Skin epidermis (tissue), 12 donors: ENCODE measurements at regions not wholly inside any gene's neighbourhood (a gene's known extent, or its start where the extent isn't known, plus 50 kb on each side); places are given as distances from the start of the nearest gene placed in this dataset.
A peak's percentile ranks its signal among the peaks of the same experiment; 100 is the strongest.

Experiments
- H3K27ac ChIP-seq, 21 experiments: fragments of 200-600 bp; sonication (generic) in 11 of 21; one replicate each; pipeline ENCODE4 v1.5.0; 2020; ENCODE audit warnings: mild to moderate bottlenecking in 3 of 21, inconsistent platforms in 2 of 21, moderate library complexity in 2 of 21
- H3K4me3 ChIP-seq, 7 experiments: fragments of 200-600 bp; sonication (generic) in 2 of 7; one replicate each; pipeline ENCODE4 v1.5.0; 2020; ENCODE audit warnings: inconsistent platforms in 2 of 7, mild to moderate bottlenecking in 2 of 7, moderate library complexity in 1 of 7

DNA sequence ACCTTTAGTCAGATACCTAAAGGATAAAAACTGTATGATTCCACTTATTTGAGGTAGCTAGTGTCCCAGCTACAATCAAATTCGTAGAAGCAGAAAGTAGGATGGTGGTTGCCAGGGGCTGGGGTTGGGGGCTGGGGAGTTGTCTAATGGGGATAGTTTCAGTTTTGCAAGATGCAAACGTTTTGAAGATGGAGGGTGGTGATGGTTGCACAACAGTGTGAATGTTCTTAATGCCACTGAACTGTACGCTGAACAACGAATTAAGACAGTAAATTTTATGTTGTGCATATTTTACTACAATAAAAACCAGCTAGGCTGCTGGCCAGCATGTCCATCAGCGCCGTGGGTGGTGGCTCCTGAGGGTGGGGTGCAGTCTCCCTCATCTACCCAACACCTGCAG is 137.8 kb downstream of the GADD45G start:
- H3K27ac ChIP-seq: peak overlapping the region in 7 of 21 experiments; percentile 33 to 90 (median 75)
- H3K4me3 ChIP-seq: no peak overlapping the region

DNA sequence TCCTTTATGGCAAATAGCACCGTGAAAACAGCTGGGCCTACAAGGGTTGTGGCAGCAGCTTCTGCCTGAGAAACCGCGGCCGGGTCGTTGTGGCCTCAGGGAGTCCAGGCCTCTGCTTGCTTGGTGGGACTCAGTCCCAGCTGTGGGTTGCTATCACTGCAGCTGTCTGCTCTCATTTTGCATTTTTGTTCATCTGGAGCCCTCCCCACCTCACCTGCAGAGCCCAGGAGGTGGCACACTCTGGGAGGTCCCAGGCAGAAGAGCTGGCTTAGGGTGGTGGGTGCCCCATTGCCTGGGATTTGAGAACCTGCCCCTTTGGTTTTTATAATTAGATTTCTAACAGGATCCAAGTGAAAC is 138.4 kb downstream of the GADD45G start:
- Histone ChIP-seq H3K4me3 (no peak overlapping the region), H3K27ac (peak overlapping the region in 7 of 21 experiments; percentile 37 to 90 (median 75))

DNA sequence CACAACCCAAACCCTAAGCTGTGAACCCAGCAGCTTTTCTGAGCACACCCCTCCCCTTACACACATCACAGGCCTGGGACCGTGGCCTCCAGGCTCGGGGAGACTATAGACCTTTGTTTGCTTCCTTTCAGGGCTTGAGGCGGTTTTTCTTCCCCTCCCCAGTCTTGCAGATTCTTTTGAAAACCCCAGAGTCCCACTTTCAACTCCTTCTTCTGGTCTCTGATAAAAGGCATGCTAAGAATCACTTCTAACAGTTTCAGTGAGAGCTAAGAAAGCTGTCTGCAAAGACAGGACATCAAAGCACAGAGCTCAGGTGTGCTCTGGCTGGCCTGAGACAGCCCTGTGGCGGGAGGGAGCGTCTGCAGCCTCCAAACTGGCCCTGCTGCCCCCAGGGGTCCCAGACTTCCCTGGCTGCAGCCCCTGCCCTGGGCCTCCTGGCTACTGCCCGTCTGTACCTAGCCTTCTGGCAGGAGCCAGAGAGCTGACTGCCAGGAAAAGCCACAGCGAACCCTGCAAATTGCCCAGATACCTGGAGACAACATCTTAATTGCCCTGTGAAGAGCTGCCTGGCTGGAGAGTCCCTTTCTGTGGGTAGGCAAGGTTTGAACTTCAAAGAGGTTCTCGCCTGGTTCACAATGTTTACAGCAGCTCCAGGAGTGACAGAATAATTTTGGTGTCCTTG is 138.9 kb downstream of the GADD45G start:
- peak overlapping the region in 9 of 21 experiments; percentile 11 to 90 (median 70) for H3K27ac ChIP-seq
- H3K4me3 ChIP-seq: no peak overlapping the region

DNA sequence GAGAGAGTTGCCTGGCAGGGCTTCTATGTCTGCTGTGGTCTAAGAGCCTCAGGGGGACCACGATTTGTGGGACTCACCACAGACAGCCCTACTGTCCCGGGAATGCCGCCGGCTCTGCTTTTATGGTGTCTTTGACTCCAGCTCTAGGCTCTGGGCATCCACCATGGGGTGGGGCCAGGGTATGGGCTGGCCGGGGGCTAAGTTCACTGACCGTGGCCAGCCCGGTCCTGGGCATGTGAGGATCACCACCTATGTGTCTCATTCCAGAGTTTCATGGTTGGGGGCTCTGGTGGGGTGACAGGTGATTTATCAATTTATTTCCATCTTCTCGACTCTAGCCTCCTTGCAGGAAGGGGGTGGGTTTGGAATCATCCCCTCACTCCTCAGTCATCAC is 139.4 kb downstream of the GADD45G start:
- peak overlapping the region in 9 of 21 experiments; percentile 11 to 90 (median 70) for H3K27ac ChIP-seq

DNA sequence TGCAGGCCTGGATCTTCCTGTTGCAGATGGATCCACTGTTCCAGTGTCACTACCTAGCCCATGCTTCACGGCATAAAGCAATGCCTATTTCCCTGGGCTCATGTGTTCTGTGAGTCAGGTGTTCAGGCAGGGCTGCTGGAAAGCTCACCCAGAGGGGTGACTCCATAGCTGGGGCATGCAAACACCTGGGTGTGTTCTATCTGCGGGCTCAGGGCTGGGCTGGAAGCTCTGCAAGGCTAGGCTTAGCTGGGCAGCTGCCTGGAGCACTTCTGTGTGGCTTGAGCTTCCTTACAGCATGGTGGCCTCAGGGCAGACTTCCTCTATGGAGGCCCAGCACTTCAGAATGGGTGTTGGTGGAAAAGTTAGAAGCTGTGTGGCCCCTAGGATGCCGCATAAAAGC is 139.9 kb downstream of the GADD45G start:
- Histone ChIP-seq H3K27ac (peak overlapping the region in 4 of 21 experiments; percentile 63 to 90 (median 76)), H3K4me3 (no peak overlapping the region)

More for the DNA sequence above, 139.4 kb downstream of the GADD45G start:
- no peak overlapping the region for H3K4me3 ChIP-seq

DNA sequence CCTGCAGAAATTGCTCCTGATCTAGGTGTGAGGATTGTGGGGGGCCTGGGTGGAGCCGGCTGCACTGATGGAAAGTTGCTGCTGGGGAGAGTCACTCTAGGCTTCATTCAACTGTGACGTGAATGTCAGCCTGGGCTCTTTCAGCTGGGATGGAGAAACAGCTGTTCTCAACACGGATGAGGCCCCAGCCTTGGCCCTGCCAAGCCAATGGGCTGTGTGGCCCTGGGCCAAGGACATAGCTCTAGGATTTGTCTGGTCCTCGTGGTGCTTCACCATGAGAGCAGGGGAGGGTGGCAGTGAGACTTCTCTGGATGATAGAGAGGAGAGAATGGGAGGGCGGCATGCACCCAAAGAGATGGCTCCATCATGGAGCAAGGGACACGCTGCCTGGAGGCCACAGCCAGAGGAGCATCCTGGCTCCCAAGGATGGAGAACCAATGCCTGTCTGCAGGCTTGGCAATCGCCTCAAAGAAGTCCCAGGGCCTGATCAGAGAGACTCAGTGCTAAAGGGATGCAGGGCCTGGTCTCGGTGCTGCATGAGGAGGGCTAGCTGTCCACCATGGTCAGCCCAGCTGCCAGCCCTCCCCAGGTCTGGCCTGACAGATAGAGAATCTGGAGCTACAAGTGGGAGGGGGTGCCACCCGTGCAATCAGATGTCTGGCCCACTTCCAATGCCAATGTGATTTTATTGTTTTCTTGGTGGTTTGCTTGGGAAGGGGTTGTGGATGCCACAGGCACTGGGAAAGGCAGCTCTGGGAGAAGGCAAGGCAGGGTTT is 141.0 kb downstream of the GADD45G start:
- peak overlapping the region in 1 of 21 experiments; percentile 90 for H3K27ac ChIP-seq
- H3K4me3 ChIP-seq: no peak overlapping the region

DNA sequence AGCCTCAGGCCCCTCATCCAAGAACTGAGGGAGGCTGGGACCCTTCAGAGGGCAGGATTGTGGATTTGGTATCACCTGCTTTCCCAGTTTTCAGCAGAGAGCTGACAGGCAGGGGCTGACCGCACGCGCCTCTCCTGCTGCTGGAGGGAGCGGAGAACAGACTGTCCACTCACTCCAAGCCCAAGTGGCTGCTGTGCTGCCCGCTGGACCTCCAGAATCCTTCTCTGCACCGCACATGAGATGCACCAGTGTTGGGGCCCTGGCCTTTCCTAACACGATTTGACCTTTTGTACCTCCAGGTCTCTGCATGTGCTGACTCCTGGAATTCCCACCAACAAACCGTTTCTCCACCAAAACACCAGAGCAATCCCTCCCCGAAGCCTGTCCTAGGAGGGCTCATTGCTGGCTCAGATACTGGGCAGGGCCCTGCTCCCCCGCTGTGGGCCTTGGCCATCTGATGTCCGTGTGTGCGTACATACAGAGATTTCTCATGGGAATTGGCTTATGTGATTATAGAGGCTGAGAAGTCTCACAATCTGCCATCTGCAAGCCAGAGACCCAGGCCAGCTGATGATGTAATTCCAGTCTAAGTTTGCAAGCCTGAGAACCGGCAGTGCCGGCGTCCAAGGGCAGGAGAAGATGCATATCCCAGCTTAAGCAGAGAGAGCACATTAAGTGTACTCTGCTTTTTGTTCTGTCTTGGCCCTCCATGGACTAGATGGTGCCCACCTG is 141.7 kb downstream of the GADD45G start:
- no peak overlapping the region for H3K4me3 ChIP-seq
- peak overlapping the region in 1 of 21 experiments; percentile 30 for H3K27ac ChIP-seq

DNA sequence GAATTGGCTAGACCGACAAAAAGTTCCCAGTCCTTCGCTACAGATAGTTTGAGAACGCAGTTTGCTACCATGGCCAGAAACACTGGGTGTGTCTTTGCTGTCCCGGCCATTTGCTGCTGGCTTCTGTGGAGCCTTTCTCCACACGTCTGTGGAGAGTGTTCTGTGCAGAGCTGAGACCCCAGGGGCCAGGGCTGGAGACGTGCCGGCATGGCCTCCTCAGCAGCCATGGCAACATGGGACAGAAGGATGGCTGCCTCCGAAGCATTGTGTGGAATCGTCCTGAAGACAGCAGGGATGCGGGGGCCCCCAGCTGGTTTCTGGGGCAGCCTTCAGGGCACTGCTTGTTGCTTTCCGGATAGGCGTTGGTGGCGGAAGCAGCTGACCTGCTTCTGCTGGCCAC is 142.8 kb downstream of the GADD45G start:
- Histone ChIP-seq H3K4me3 (no peak overlapping the region), H3K27ac (peak overlapping the region in 1 of 21 experiments; percentile 37)

DNA sequence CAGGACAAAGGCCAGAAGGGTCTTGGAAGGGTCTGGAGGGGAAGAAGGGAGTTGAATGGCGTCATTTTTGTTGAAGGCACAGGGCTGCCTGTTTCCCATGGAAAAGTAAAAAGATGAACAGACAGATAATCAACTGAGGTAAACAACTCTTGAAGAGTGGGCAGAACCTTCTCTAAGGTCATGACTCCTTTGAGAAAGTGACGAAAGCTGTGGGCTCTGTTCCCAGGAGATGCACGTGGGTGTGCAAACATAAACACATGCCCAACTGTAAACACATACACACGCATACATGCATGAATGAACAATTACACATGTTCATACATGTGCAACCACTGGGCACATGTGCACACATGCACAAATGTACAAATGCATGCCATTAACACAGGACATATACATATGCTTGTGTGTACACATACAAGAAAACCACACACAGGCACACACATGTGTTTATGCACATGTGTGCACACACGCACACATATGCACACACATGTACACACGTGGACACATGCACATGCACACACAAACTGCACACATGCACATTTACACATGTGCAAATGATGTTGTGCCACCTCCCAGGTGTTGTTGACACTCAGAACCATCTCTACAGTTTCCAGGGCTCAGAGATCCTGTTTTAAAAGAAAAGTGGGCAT is 143.3 kb downstream of the GADD45G start:
- Histone ChIP-seq H3K27ac (peak overlapping the region in 1 of 21 experiments; percentile 37), H3K4me3 (no peak overlapping the region)

DNA sequence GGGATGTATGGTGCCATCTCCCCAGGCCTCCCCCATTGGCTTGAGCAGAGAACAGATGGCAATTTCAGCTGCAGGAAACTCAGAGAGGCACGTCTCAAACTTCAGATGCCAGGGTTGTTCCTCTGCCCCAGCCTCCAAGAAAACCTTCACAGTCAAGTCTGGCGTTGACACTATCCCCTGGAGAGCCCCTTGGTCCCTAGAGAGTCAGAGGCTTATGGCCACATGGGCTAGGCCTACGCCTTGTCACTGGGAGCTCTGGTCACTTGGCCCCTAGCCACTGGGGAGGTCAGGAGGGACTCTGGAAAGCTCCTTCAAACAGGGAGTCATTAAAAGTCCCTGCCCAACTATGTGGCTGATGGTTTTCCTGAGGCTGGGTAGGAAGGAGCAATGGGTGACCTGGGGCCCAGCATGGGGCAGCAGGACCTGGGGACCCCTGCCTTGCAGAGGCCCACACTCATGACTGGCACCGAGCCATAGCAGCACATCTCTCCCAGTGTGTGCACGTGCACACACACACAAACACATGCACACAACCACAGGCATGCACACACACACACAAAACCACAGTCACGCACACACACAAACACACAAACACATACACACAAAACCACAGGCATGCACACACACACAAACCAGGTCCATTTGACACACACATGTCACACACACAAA is 144.2 kb downstream of the GADD45G start:
- Histone ChIP-seq H3K27ac (no peak overlapping the region), H3K4me3 (no peak overlapping the region)

DNA sequence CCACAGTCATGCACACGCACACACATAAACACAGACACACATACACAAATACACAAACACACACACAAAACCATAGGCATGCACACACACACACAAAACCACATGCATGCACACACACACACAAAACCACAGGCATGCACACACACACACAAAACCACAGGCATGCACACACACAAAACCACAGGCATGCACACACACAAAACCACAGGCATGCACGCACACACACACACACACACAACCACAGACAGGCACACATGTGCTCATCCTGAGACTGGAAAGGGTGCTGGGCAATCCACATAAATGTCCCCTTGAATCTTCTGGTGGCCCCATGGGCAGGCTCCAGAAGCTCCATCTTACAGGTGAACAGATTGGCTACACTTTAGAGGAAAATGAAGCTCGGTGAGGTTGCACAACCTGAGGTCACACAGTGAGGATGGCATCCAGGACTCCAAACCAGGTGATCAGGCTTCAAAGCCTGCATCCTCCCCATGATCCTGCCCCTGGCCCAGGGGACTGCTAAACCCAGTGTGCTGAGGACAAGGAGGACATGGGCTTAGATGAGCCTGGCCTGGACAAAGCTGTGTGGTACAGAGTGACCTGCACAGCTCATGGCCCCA is 144.8 kb downstream of the GADD45G start:
- no peak overlapping the region for H3K4me3 ChIP-seq
- no peak overlapping the region for H3K27ac ChIP-seq

DNA sequence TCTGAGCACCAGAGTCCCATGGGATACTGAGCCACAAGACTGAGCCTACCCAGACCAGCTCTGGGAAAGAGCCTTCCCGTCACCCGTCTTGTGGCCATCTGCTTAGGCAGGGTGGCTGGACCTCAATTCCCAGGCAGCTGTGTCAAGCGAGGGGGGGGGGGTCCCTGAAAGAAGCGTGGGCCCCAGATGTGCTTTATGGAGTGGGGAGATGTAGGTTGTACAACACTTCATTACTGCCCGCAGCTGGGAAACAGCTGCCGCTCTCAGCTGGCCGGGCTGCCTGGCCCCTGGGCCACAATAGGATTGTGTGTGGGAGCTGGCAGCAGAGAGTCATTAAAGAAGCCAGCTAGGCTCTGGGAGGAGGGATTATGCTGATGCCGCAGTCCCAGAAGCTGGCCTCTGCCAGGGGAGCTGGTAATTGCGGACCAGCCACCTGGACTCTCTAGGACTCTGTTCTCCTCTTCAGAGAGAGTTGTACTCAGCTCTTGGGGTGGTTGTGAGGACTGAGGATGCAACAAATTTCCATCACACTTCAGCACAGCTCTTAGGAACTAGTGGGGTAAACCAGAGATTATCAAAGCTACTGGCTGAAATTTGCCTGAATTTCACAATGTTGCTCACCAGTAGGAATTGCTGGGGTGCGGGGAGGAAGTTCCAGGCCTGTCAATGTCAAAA is 145.4 kb downstream of the GADD45G start:
- Histone ChIP-seq H3K4me3 (no peak overlapping the region), H3K27ac (peak overlapping the region in 1 of 21 experiments; percentile 55)

DNA sequence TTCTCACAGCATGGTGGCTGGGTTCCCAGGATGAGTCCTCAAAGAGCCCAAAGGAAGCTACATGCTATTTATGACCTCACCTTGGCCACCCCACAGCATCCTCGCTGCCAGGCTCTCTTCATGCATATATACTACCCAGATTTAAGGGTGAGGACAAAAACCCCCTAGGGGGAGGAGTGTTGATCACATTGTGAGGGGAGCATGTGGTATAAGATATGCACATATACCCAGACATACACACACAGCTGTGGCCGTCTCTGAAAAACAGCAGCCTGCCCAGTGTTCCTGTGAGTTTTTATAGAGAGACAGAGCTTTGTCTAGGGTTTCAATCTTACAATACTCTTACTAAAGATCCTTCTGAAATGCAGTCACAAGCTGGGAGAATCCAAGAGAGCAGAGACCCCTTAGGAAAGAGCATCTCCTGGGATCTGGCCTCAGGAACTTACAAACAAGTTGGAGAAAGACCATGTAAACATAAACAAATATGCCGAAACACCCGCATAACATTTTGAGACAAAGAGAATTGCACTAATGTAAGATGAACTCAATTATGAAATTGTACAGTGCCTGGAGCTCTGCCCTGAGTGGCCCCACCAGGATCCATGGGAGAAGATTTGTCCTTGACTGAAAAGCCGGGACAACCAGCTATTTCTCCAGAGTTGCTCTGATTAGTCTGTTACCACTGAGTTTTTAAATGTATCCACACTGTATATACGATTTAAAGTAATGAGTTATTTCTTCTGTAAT is 146.4 kb downstream of the GADD45G start:
- H3K4me3 ChIP-seq: no peak overlapping the region
- peak overlapping the region in 1 of 21 experiments; percentile 55 for H3K27ac ChIP-seq

DNA sequence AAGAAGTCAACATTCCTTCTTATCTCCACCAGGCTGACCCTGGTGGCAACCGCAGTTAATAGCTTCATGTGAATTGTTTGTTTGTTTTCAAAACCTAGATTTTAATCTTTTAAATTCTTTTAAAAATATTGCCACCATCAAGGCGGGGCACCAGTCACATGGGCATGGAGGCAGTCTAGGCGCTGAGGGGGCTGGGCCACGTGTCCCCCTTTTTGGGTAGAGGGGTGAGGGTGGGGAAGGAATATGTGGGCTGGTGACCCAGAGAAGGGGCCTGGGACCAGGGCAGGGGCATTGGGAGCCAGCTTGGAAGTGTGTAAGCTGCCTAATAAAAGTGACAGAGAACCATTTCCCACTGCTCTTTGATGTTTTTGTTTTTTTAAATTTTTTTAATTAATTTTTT is 147.3 kb downstream of the GADD45G start:
- Histone ChIP-seq H3K4me3 (no peak overlapping the region), H3K27ac (no peak overlapping the region)

DNA sequence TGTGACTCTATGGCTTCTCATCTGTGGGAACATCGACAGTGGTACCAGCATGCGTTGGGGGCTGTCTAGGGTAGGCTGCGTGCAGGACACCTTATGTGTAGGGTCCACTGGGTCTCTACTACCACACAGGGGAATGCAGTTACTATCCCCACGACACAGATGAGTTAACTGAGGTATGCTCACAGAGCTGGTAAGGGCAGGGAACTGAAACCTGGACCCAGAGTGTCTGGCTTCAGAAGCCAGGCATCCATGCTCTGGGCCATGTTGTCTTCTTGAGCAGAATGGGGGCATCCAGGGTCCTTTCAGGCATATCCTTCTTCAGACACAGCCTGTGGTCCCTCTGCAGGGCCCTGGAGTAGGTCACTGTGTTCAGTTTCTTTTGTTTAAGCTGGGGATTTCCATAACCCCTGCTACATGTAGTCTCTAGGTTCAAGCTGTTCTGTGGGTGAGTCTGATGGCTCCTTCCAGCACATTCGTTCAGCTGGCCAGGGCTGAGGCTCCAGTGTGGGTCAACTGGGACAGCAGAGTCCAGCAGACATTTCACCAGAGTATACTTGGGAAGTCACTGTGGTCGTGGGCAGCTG is 148.8 kb downstream of the GADD45G start:
- no peak overlapping the region for H3K27ac ChIP-seq

DNA sequence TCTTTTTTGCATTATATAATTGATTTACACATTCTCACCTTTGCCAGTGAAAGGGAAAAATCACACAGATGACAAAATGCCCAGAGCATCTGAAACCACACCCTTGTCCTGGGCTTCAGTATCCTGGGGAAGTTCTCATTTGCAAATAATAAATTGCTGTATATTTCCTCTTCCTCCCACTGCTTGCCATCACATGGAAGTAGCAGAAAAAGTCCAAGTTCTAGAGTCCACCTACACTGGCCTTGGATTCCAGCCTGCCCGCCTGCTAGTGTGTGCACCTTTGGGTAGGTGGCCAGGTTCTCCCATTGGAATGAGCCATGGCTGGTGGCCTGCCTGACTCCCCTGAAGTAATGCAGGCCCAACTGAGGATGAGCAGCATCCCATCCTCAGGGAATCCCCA is 149.4 kb downstream of the GADD45G start:
- H3K27ac ChIP-seq: no peak overlapping the region

More for the DNA sequence above, 148.8 kb downstream of the GADD45G start:
- H3K4me3 ChIP-seq: no peak overlapping the region

DNA sequence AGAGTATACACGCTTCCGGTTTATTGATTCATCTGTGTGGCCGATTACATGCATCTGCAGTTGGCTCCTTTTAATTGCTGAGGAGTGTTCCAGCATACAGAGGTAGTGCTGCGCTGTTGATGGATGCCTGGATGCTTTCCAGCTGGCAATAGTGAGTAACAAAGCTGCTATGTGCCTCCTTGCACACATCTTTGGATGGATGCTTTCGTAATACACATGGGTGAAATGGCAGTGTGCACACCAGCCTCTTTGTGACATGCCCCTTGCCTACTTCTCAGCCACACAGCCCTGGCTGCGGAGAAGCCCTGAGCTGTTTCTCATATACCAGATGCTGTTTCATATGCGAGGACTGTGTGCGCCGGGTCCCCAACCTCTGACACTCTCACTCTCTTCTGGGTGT is 151.0 kb downstream of the GADD45G start:
- H3K27ac ChIP-seq: no peak overlapping the region
- no peak overlapping the region for H3K4me3 ChIP-seq

More for the DNA sequence above, 149.4 kb downstream of the GADD45G start:
- no peak overlapping the region for H3K4me3 ChIP-seq
